Gastroesophageal sphincter (tissue), 3 donors: ENCODE measurements at regions not wholly inside any gene's neighbourhood (a gene's known extent, or its start where the extent isn't known, plus 50 kb on each side); places are given as distances from the start of the nearest gene placed in this dataset.

Experiments used
- CTCF ChIP-seq, 4 experiments: fragments of 200-600 bp in 2 of 4; fragments of 450-650 bp in 2 of 4; sonication (generic) in 1 of 4; IDR thresholded peaks; one replicate each; pipeline ENCODE4 v1.5.1; 2017 to 2019; ENCODE audit warnings: antibody characterized with exemption in 4 of 4, mild to moderate bottlenecking in 2 of 4, moderate library complexity in 2 of 4
- EP300 ChIP-seq: sonication (generic); formaldehyde crosslinking; IDR thresholded peaks from one replicate; pipeline ENCODE4 v1.6.1; 2017; ENCODE audit warnings: antibody characterized with exemption, mild to moderate bottlenecking
- POLR2A ChIP-seq, 2 donors: fragments of 450-650 bp; IDR thresholded peaks; one replicate each; pipeline ENCODE4 v1.6.1; 2017; ENCODE audit warnings: antibody characterized with exemption in 2 of 2, mild to moderate bottlenecking in 2 of 2, moderate library complexity in 1 of 2
- POLR2AphosphoS5 ChIP-seq: sonication (generic); formaldehyde crosslinking; IDR thresholded peaks from one replicate; pipeline ENCODE4 v1.6.1; 2017; ENCODE audit warnings: antibody characterized with exemption

DNA sequence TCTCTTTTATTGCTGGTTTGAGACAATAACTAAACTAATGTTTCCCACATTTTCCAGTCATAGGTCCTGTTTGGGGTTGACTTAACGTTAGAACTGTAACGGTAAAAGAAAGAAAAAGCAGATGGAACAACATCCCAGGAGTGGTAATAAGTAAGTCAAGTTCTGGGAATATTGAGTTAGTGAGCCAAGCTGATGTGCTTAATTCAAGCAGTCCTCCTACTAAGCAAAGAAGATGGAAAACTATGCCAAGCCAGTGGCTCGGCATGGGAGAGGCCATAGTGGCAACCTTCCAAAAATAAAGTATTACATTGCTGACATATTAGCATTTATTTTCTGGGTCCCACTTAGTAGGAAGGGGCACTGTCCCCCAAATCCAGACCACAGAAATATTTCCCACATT lies 161.7 kb upstream of the CDH5 start:
- TF ChIP-seq CTCF (IDR thresholded peaks at IDR 0.05) (no peak), POLR2A (IDR thresholded peaks at IDR 0.05) (no peak), POLR2AphosphoS5 (no peak), EP300 (no peak)
